Epithelial cell of esophagus (primary cell): ENCODE measurements at regions not wholly inside any gene's neighbourhood (a gene's known extent, or its start where the extent isn't known, plus 50 kb on each side); places are given as distances from the start of the nearest gene placed in this dataset.

Experiments
- DNase-seq: peaks from one replicate; pipeline ENCODE4 v3.0.0; 2010; ENCODE audit warnings: low read depth
- H3K4me3 ChIP-seq: 2 replicates; pipeline ENCODE4 v1.5.1; 2011; ENCODE audit warnings: mild to moderate bottlenecking, low read length, control low read depth
- TF ChIP-seq, protein P1 (sequence below): IDR thresholded peaks from 2 replicates; pipeline ENCODE4 v1.5.1; 2011; ENCODE audit warnings: low read depth, mild to moderate bottlenecking, low read length, control low read depth, inconsistent platforms; ENCODE audit not compliant: insufficient read depth; ENCODE audit errors: missing control alignments

DNA sequence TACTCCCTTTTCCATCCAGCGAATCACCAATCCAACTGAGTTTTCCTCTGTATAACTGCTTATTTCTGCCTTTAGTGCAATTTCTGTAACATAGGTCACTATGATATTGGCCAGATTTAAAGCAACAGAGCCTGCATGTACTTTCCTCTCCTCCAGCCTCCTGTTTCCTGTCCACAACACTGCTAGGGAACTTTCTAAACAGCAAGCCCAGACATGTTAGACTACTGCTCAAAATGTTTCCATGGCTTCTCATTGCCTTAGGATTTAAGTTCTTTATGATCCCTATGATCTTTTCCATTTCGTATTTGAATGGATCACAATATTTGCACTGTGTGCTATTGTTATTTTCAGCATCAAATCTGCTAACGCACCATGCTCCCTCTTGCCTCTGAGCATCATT lies 481.7 kb upstream of the SLC10A2 start:
- TF ChIP-seq, protein P1, sequence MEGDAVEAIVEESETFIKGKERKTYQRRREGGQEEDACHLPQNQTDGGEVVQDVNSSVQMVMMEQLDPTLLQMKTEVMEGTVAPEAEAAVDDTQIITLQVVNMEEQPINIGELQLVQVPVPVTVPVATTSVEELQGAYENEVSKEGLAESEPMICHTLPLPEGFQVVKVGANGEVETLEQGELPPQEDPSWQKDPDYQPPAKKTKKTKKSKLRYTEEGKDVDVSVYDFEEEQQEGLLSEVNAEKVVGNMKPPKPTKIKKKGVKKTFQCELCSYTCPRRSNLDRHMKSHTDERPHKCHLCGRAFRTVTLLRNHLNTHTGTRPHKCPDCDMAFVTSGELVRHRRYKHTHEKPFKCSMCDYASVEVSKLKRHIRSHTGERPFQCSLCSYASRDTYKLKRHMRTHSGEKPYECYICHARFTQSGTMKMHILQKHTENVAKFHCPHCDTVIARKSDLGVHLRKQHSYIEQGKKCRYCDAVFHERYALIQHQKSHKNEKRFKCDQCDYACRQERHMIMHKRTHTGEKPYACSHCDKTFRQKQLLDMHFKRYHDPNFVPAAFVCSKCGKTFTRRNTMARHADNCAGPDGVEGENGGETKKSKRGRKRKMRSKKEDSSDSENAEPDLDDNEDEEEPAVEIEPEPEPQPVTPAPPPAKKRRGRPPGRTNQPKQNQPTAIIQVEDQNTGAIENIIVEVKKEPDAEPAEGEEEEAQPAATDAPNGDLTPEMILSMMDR: no peak
- DNase-seq: peak; percentile 75
- H3K4me3 ChIP-seq: no peak overlapping the region

DNA sequence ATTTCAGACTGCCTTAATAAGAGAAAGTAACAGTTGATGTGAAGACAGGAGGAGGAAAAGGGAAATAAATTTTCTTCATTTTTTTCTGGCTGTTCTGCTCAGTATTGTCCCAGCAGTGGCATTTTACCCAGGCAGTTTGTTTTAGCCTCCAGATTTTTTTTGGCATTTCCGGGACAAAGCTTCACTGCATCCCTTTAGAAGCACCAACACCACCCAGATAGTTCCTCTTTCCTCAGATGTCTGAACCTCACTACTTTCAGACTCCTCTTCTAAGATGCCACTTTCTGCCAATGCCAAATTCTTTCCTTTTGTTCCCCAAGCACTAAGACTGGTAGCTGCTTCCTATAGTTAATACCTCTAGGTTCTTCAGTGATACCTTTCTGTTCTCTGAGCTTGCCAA lies 480.1 kb upstream of the SLC10A2 start:
- no peak for DNase-seq
- TF ChIP-seq, protein P1: no peak
- no peak overlapping the region for H3K4me3 ChIP-seq

DNA sequence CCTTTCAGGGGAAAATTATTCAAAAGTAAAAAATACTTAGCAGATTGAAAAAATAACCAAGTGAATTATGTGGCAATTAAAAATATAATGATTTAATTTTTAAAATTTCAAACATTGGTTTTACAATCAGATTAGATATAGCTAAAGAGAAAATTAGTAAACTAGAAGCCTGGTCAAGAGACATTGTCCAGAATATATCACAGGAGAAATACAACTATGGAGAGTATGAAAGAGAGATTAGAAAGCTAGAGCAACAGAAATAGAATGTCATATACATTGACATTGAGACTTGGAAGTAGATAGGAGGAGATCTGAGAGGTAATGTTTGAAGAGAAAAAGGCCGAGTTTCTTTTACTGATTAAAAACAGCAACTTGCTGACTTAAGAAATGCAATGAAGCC lies 476.4 kb upstream of the SLC10A2 start:
- TF ChIP-seq, protein P1: no peak
- no peak overlapping the region for H3K4me3 ChIP-seq
- no peak for DNase-seq

DNA sequence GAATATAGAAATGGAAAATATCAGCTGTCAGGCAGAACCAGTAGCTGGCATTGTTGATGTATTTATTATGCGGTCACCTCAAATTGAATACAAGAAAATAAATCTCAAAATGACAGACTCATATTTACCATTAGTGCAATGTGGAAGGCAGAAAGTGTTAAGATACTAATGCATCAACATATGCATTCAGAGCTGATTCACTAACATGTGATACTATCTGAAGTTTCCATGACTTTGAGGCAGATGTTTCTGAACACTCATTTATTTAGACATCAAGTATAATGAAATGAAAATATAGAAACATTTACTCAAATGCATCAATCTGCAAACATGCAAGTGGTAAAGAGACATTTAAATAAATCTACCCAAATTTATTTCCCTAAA lies 474.2 kb upstream of the SLC10A2 start:
- H3K4me3 ChIP-seq: no peak overlapping the region
- TF ChIP-seq, protein P1: no peak
- no peak for DNase-seq

DNA sequence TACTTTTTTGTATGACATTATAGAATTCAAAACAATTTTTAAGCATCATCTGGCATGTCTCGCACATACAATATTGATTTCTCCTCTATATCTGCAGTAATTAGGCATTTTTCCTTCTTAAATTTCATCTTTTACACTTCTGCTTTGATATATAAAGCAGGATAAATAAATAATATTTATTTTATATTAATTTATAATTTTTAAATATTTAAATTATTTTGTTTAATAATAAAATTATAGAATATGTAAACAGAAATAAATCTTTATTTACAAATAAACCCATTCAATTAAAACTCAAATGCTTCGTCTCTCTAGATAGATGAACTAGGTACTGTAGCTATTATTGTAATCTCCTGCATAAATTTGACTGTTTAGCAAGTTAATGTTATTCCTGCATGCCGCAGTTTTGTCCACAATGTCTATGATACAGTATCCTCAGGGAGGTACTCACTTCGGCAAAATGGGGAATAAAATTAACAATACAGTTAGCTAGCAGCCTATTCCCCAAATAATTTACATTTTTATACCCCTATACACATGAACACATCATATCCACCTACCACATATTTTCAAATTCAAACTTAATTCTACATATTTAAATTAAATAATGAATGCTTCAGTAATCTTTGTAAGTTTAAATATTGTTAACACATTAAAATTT lies 473.6 kb upstream of the SLC10A2 start:
- H3K4me3 ChIP-seq: no peak overlapping the region
- DNase-seq: no peak
- TF ChIP-seq, protein P1: no peak

DNA sequence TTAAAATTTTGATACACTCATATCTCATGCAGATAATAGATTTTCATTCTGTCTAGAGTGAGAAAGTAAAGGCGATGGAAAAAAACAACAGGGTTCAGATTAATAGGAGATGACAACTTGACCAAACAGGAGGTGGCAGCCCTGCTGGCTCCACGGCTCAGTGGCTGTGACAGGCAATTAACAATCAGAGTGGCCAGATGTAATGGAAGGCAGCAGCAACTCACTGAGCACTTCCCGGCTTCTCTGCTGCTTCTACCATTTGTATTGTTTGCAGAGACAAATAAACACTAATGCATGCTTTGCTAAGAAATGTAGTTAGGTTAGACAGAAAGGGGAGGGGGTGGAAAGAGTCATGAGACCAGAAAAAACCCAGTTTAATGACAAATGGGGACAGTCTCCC lies 473.0 kb upstream of the SLC10A2 start:
- no peak for DNase-seq
- TF ChIP-seq, protein P1: no peak
- no peak overlapping the region for H3K4me3 ChIP-seq

DNA sequence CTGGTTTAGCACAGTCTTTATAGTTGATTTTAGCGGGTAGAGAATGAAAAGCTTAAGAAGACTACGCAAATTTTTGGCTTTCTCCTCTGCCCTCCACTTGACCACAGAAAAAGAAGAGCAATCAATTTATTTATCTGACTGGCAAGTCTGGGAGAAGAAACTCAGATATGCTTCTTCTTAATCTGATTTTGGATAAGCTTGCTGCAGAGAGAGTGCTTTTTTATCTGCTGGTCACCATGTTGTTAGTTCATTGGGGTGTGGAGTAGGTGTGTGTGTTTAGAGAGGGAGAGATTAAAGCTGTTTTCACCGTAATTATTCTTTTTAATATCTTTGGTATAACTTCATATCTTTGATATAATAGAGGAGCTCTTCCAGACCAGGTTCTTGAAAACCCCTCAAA lies 471.4 kb upstream of the SLC10A2 start:
- no peak for DNase-seq
- TF ChIP-seq, protein P1: no peak
- H3K4me3 ChIP-seq: no peak overlapping the region
